Central memory CD8-positive, alpha-beta T cell (primary cell): ENCODE measurements at regions not wholly inside any gene's neighbourhood (a gene's known extent, or its start where the extent isn't known, plus 50 kb on each side); places are given as distances from the start of the nearest gene placed in this dataset.

Source experiments
- ATAC-seq: fragments of 150-1000 bp; cut with Tn5 transposase; replicated peaks from 2 replicates; pipeline ENCODE4 v1.10.0; 2022; ENCODE audit warnings: mild to moderate bottlenecking, moderate FRiP score, moderate number of reproducible peaks; ENCODE audit not compliant: poor library complexity, severe bottlenecking; ENCODE audit errors: extremely low read depth
- DNase-seq, 2 donors: peaks; one replicate each; pipeline ENCODE4 v3.0.0; 2021; ENCODE audit warnings: low spot score in 2 of 2
- H3K27ac Mint-ChIP-seq: one replicate; pipeline ENCODE4 v1.8.0; 2022; ENCODE audit warnings: low read depth, mild to moderate bottlenecking, moderate library complexity, mixed read lengths
- H3K27me3 Mint-ChIP-seq: one replicate; pipeline ENCODE4 v1.8.0; 2022; ENCODE audit warnings: mixed read lengths
- H3K36me3 Mint-ChIP-seq: one replicate; pipeline ENCODE4 v1.8.0; 2022; ENCODE audit warnings: mild to moderate bottlenecking, moderate library complexity, mixed read lengths; ENCODE audit not compliant: insufficient read depth
- H3K4me1 Mint-ChIP-seq: one replicate; pipeline ENCODE4 v1.8.0; 2022; ENCODE audit warnings: mixed read lengths
- H3K4me3 Mint-ChIP-seq: one replicate; pipeline ENCODE4 v1.8.0; 2022; ENCODE audit warnings: mild to moderate bottlenecking, moderate library complexity, mixed read lengths
- H3K9me3 Mint-ChIP-seq: one replicate; pipeline ENCODE4 v1.8.0; 2022; ENCODE audit warnings: mixed read lengths

GRCh38 chr20:52589251-52589812 is 382.8 kb upstream of the TSHZ2 start:
- no peak for DNase-seq
- H3K4me3 Mint-ChIP-seq, result no peak overlapping the region
- no peak for ATAC-seq
- no peaks in the 10 kb centered on the region for H3K4me1 Mint-ChIP-seq
- H3K27ac Mint-ChIP-seq, result no peak overlapping the region
- peaks cover 10% of the 10 kb centered on the region for H3K27me3 Mint-ChIP-seq
- no peaks in the 10 kb centered on the region for H3K36me3 Mint-ChIP-seq
- H3K9me3 Mint-ChIP-seq, result no peaks in the 10 kb centered on the region

GRCh38 chr20:52586660-52587059 is 385.5 kb upstream of the TSHZ2 start:
- no peak for DNase-seq
- H3K4me1 Mint-ChIP-seq, result no peaks in the 10 kb centered on the region
- H3K27ac Mint-ChIP-seq, result no peak overlapping the region
- H3K27me3 Mint-ChIP-seq, result peaks cover 10% of the 10 kb centered on the region
- H3K9me3 Mint-ChIP-seq, result no peaks in the 10 kb centered on the region
- no peaks in the 10 kb centered on the region for H3K36me3 Mint-ChIP-seq
- no peak for ATAC-seq
- H3K4me3 Mint-ChIP-seq, result no peak overlapping the region

GRCh38 chr20:52585333-52585732 is 386.8 kb upstream of the TSHZ2 start:
- no peak overlapping the region for H3K4me3 Mint-ChIP-seq
- ATAC-seq (no peak), DNase-seq (no peak)
- H3K27ac Mint-ChIP-seq, result no peak overlapping the region
- H3K27me3 Mint-ChIP-seq, result peaks cover 15% of the 10 kb centered on the region
- no peaks in the 10 kb centered on the region for H3K9me3 Mint-ChIP-seq
- H3K36me3 Mint-ChIP-seq, result no peaks in the 10 kb centered on the region
- no peaks in the 10 kb centered on the region for H3K4me1 Mint-ChIP-seq

GRCh38 chr20:52578559-52578958 is 387.0 kb upstream of the ZFP64 start:
- H3K9me3 Mint-ChIP-seq, result peaks cover 11% of the 10 kb centered on the region
- DNase-seq, result no peak
- H3K36me3 Mint-ChIP-seq, result no peaks in the 10 kb centered on the region
- no peak overlapping the region for H3K27ac Mint-ChIP-seq
- H3K27me3 Mint-ChIP-seq, result peaks cover 29% of the 10 kb centered on the region
- no peak for ATAC-seq
- H3K4me1 Mint-ChIP-seq, result no peaks in the 10 kb centered on the region
- no peak overlapping the region for H3K4me3 Mint-ChIP-seq

- Mint-ChIP-seq H3K4me3 (no peak overlapping the region), H3K27ac (no peak overlapping the region), H3K36me3 (no peaks in the 10 kb centered on the region), H3K4me1 (no peaks in the 10 kb centered on the region), H3K9me3 (peaks cover 11% of the 10 kb centered on the region), H3K27me3 (peaks cover 29% of the 10 kb centered on the region)
- DNase-seq, result no peak
- ATAC-seq, result no peak
Observed at GRCh38 chr20:52577696-52578095, 386.1 kb upstream of the ZFP64 start.

- peaks cover 17% of the 10 kb centered on the region for H3K27me3 Mint-ChIP-seq
Observed at GRCh38 chr20:52572687-52573086, 381.1 kb upstream of the ZFP64 start.

GRCh38 chr20:52569201-52569600 is 377.6 kb upstream of the ZFP64 start:
- ATAC-seq (no peak), DNase-seq (no peak)
- Mint-ChIP-seq H3K27ac (no peak overlapping the region), H3K36me3 (no peaks in the 10 kb centered on the region), H3K4me1 (peaks cover 11% of the 10 kb centered on the region), H3K9me3 (peaks cover 4% of the 10 kb centered on the region), H3K27me3 (peaks cover 15% of the 10 kb centered on the region), H3K4me3 (no peak overlapping the region)

More at GRCh38 chr20:52572687-52573086, 381.1 kb upstream of the ZFP64 start:
- ATAC-seq (no peak), DNase-seq (no peak)
- H3K9me3 Mint-ChIP-seq, result peaks cover 11% of the 10 kb centered on the region
- H3K27ac Mint-ChIP-seq, result no peak overlapping the region
- no peaks in the 10 kb centered on the region for H3K36me3 Mint-ChIP-seq
- no peak overlapping the region for H3K4me3 Mint-ChIP-seq
- H3K4me1 Mint-ChIP-seq, result peaks cover 11% of the 10 kb centered on the region

- no peak for ATAC-seq
- H3K27me3 Mint-ChIP-seq, result peaks cover 9% of the 10 kb centered on the region
- no peak overlapping the region for H3K27ac Mint-ChIP-seq
- peaks cover 11% of the 10 kb centered on the region for H3K4me1 Mint-ChIP-seq
- no peaks in the 10 kb centered on the region for H3K36me3 Mint-ChIP-seq
- no peak for DNase-seq
- H3K4me3 Mint-ChIP-seq, result no peak overlapping the region
- H3K9me3 Mint-ChIP-seq, result no peaks in the 10 kb centered on the region
Observed at GRCh38 chr20:52565614-52566013, 374.0 kb upstream of the ZFP64 start.

- Mint-ChIP-seq H3K4me3 (no peak overlapping the region), H3K27ac (no peak overlapping the region), H3K27me3 (peaks cover 9% of the 10 kb centered on the region), H3K4me1 (peaks cover 9% of the 10 kb centered on the region), H3K9me3 (peaks cover 6% of the 10 kb centered on the region), H3K36me3 (no peaks in the 10 kb centered on the region)
- DNase-seq (no peak), ATAC-seq (no peak)
Observed at GRCh38 chr20:52564594-52564993, 373.0 kb upstream of the ZFP64 start.

GRCh38 chr20:52552181-52552872 is 360.7 kb upstream of the ZFP64 start:
- Mint-ChIP-seq H3K27me3 (no peaks in the 10 kb centered on the region), H3K9me3 (no peaks in the 10 kb centered on the region), H3K4me3 (no peak overlapping the region), H3K27ac (no peak overlapping the region), H3K4me1 (no peaks in the 10 kb centered on the region), H3K36me3 (peaks cover 2% of the 10 kb centered on the region)
- DNase-seq (no peak), ATAC-seq (no peak)

- DNase-seq, result no peak
- Mint-ChIP-seq H3K4me3 (no peak overlapping the region), H3K27ac (no peak overlapping the region), H3K27me3 (peaks cover 8% of the 10 kb centered on the region), H3K9me3 (no peaks in the 10 kb centered on the region), H3K36me3 (peaks cover 3% of the 10 kb centered on the region), H3K4me1 (peaks cover 20% of the 10 kb centered on the region)
- ATAC-seq, result no peak
Observed at GRCh38 chr20:52542131-52542530, 350.6 kb upstream of the ZFP64 start.

GRCh38 chr20:52540509-52540908 is 348.9 kb upstream of the ZFP64 start:
- peak in 1 of 2 donors; percentile 27 for DNase-seq
- Mint-ChIP-seq H3K27me3 (peaks cover 8% of the 10 kb centered on the region), H3K9me3 (no peaks in the 10 kb centered on the region), H3K27ac (peak overlapping the region; percentile 20), H3K4me1 (peaks cover 20% of the 10 kb centered on the region), H3K4me3 (no peak overlapping the region), H3K36me3 (peaks cover 3% of the 10 kb centered on the region)
- ATAC-seq, result peak; percentile 90

- peaks cover 20% of the 10 kb centered on the region for H3K4me1 Mint-ChIP-seq
- DNase-seq (no peak), ATAC-seq (no peak)
- no peak overlapping the region for H3K27ac Mint-ChIP-seq
- no peak overlapping the region for H3K4me3 Mint-ChIP-seq
- peaks cover 8% of the 10 kb centered on the region for H3K27me3 Mint-ChIP-seq
- no peaks in the 10 kb centered on the region for H3K9me3 Mint-ChIP-seq
- H3K36me3 Mint-ChIP-seq, result peaks cover 3% of the 10 kb centered on the region
Observed at GRCh38 chr20:52539891-52540290, 348.3 kb upstream of the ZFP64 start.
